ENCODE measurements at regions not wholly inside any gene's neighbourhood (a gene's known extent, or its start where the extent isn't known, plus 50 kb on each side); places are given as distances from the start of the nearest gene placed in this dataset.

- Histone ChIP-seq H3K27ac (ENCODE audit: low read depth, low read length) (no peak overlapping the region), H3K36me3 (ENCODE audit: low read length) (no peaks in the 10 kb centered on the region)
- TF ChIP-seq EZH2phosphoT487 (conservative IDR thresholded peaks at IDR 0.05; ENCODE audit: low read length) (no peak), CTCF (IDR thresholded peaks at IDR 0.05; ENCODE audit: insufficient read depth, low read length, poor library complexity, severe bottlenecking) (peak; percentile 87)
Measured at GRCh38 chr1:192445839-192446489, 129.2 kb downstream of the RGS21 start.

GRCh38 chr1:192448026-192448578 lies 127.5 kb upstream of the RGS1 start:
- no peak overlapping the region for H3K4me2 ChIP-seq (ENCODE audit: low read depth, low read length, poor library complexity, severe bottlenecking)
- H3F3A ChIP-seq (ENCODE audit: insufficient read depth) = no peaks in the 10 kb centered on the region
- no peaks in the 10 kb centered on the region for H3K27me3 ChIP-seq (ENCODE audit: low read length)
- no peak overlapping the region for H3K27ac ChIP-seq (ENCODE audit: low read depth, low read length)
- no peaks in the 10 kb centered on the region for H4K20me1 ChIP-seq (ENCODE audit: low read depth, low read length)
- H3K4me3 ChIP-seq (ENCODE audit: insufficient read depth, low read length, poor library complexity, severe bottlenecking) = no peak overlapping the region
- H3K79me2 ChIP-seq (ENCODE audit: insufficient read depth, low read length) = no peaks in the 10 kb centered on the region
- H3K9me2 ChIP-seq (replicated peaks; ENCODE audit: insufficient read depth, low read length) = no peaks in the 10 kb centered on the region
- no peaks in the 10 kb centered on the region for H3K36me3 ChIP-seq (ENCODE audit: low read length)
- no peak overlapping the region for H2AFZ ChIP-seq (ENCODE audit: low read depth, low read length, severe bottlenecking)
- no peak overlapping the region for H3K9ac ChIP-seq (ENCODE audit: low read length)
- no peak for TF ChIP-seq EZH2phosphoT487 (conservative IDR thresholded peaks at IDR 0.05; ENCODE audit: low read length)
- TF ChIP-seq CTCF (IDR thresholded peaks at IDR 0.05; ENCODE audit: insufficient read depth, low read length, poor library complexity, severe bottlenecking) = no peak
- H3K9me3 ChIP-seq (ENCODE audit: insufficient read depth, low read length) = no peaks in the 10 kb centered on the region

More at GRCh38 chr1:192445839-192446489, 129.2 kb downstream of the RGS21 start:
- Histone ChIP-seq H3F3A (ENCODE audit: insufficient read depth) (no peaks in the 10 kb centered on the region), H4K20me1 (ENCODE audit: low read depth, low read length) (no peaks in the 10 kb centered on the region), H3K4me2 (ENCODE audit: low read depth, low read length, poor library complexity, severe bottlenecking) (no peak overlapping the region), H2AFZ (ENCODE audit: low read depth, low read length, severe bottlenecking) (no peak overlapping the region), H3K79me2 (ENCODE audit: insufficient read depth, low read length) (no peaks in the 10 kb centered on the region), H3K9me3 (ENCODE audit: insufficient read depth, low read length) (no peaks in the 10 kb centered on the region), H3K27me3 (ENCODE audit: low read length) (no peaks in the 10 kb centered on the region), H3K9me2 (replicated peaks; ENCODE audit: insufficient read depth, low read length) (no peaks in the 10 kb centered on the region), H3K4me3 (ENCODE audit: insufficient read depth, low read length, poor library complexity, severe bottlenecking) (no peak overlapping the region), H3K9ac (ENCODE audit: low read length) (no peak overlapping the region)

GRCh38 chr1:192453360-192453992 lies 122.1 kb upstream of the RGS1 start:
- no peak overlapping the region for H3K9ac ChIP-seq (ENCODE audit: low read length)
- H3F3A ChIP-seq (ENCODE audit: insufficient read depth) = no peaks in the 10 kb centered on the region
- no peak overlapping the region for H2AFZ ChIP-seq (ENCODE audit: low read depth, low read length, severe bottlenecking)
- H3K4me3 ChIP-seq (ENCODE audit: insufficient read depth, low read length, poor library complexity, severe bottlenecking) = no peak overlapping the region
- no peaks in the 10 kb centered on the region for H4K20me1 ChIP-seq (ENCODE audit: low read depth, low read length)
- H3K27ac ChIP-seq (ENCODE audit: low read depth, low read length) = no peak overlapping the region
- no peaks in the 10 kb centered on the region for H3K9me3 ChIP-seq (ENCODE audit: insufficient read depth, low read length)
- H3K4me2 ChIP-seq (ENCODE audit: low read depth, low read length, poor library complexity, severe bottlenecking) = no peak overlapping the region
- H3K79me2 ChIP-seq (ENCODE audit: insufficient read depth, low read length) = no peaks in the 10 kb centered on the region
- H3K36me3 ChIP-seq (ENCODE audit: low read length) = no peaks in the 10 kb centered on the region
- TF ChIP-seq CTCF (IDR thresholded peaks at IDR 0.05; ENCODE audit: insufficient read depth, low read length, poor library complexity, severe bottlenecking) = no peak
- no peak for TF ChIP-seq EZH2phosphoT487 (conservative IDR thresholded peaks at IDR 0.05; ENCODE audit: low read length)
- H3K27me3 ChIP-seq (ENCODE audit: low read length) = no peaks in the 10 kb centered on the region
- H3K9me2 ChIP-seq (replicated peaks; ENCODE audit: insufficient read depth, low read length) = no peaks in the 10 kb centered on the region
